Lower leg skin (tissue), 4 donors: ENCODE measurements at regions not wholly inside any gene's neighbourhood (a gene's known extent, or its start where the extent isn't known, plus 50 kb on each side); places are given as distances from the start of the nearest gene placed in this dataset.

Experiments used
- DNase-seq, 2 donors: peaks; one replicate each; pipeline ENCODE4 v3.0.0-alpha.2; 2019; ENCODE audit warnings: low spot score in 2 of 2
- H3K4me3 ChIP-seq: fragments of 200-600 bp; sonication (generic); 2 replicates; pipeline ENCODE4 v1.5.1; 2017; ENCODE audit warnings: mild to moderate bottlenecking, low read depth; ENCODE audit not compliant: poor library complexity, severe bottlenecking
- CTCF ChIP-seq, 3 donors: fragments of 450-650 bp; IDR thresholded peaks; one replicate each; pipeline ENCODE4 v1.5.1; 2016; ENCODE audit warnings: antibody characterized with exemption in 3 of 3, mild to moderate bottlenecking in 3 of 3, moderate library complexity in 2 of 3
- POLR2A ChIP-seq, 2 donors: fragments of 450-650 bp; IDR thresholded peaks; one replicate each; pipeline ENCODE4 v1.6.1; 2016 to 2017; ENCODE audit warnings: antibody characterized with exemption in 2 of 2, mild to moderate bottlenecking in 1 of 2, moderate library complexity in 1 of 2
- WGBS, 2 donors: methylation state at CpG; one replicate each; pipeline ENCODE4 v1.1.5; 2018; 5-methylcytosine and 5-hydroxymethylcytosine counted together
- intact Hi-C: fragments of 100-400 bp; cut with DNase I; formaldehyde crosslinking; loops from one replicate; pipeline ENCODE4 v1.15.0; 2023; ENCODE audit warnings: low total_unique reads

GRCh38 chr3:135779024-135779423, 186.5 kb upstream of the PPP2R3A start:
- 67 to 83% methylated on average over 1 of the region's 1 CpG for WGBS, 2 donors
- DNase-seq, result no peak
- TF ChIP-seq POLR2A (IDR thresholded peaks at IDR 0.05), result no peak
- TF ChIP-seq CTCF (IDR thresholded peaks at IDR 0.05), result no peak
- no peak overlapping the region for H3K4me3 ChIP-seq
- intact Hi-C loops, result no loop called here

- intact Hi-C loops, result no loop called here
- H3K4me3 ChIP-seq, result no peak overlapping the region
- TF ChIP-seq POLR2A (IDR thresholded peaks at IDR 0.05) (no peak), CTCF (IDR thresholded peaks at IDR 0.05) (no peak)
- DNase-seq, result no peak
- WGBS, 2 donors, result 51 to 56% methylated on average over 6 of the region's 6 CpGs
These were observed 185.8 kb upstream of the PPP2R3A start for GRCh38 chr3:135779590-135780235.

- WGBS, 2 donors, result 51 to 59% methylated on average over 3 of the region's 3 CpGs
- no peak for DNase-seq
- intact Hi-C loops, result no loop called here
- TF ChIP-seq CTCF (IDR thresholded peaks at IDR 0.05) (no peak), POLR2A (IDR thresholded peaks at IDR 0.05) (no peak)
- no peak overlapping the region for H3K4me3 ChIP-seq
These were observed 184.3 kb upstream of the PPP2R3A start for GRCh38 chr3:135781026-135781815.

GRCh38 chr3:135784557-135784956, 181.0 kb upstream of the PPP2R3A start:
- DNase-seq, result no peak
- no peak for TF ChIP-seq POLR2A (IDR thresholded peaks at IDR 0.05)
- TF ChIP-seq CTCF (IDR thresholded peaks at IDR 0.05), result no peak
- no peak overlapping the region for H3K4me3 ChIP-seq
- intact Hi-C loops, result no loop called here
- WGBS, 2 donors, result 53 to 63% methylated on average over 1 of the region's 1 CpG

GRCh38 chr3:135788146-135788545, 177.4 kb upstream of the PPP2R3A start:
- intact Hi-C loops, result no loop called here
- H3K4me3 ChIP-seq, result no peak overlapping the region
- DNase-seq, result no peak
- 76 to 82% methylated on average over 4 of the region's 4 CpGs for whole genome bisulfite sequencing, 2 donors
- no peak for TF ChIP-seq CTCF (IDR thresholded peaks at IDR 0.05)
- TF ChIP-seq POLR2A (IDR thresholded peaks at IDR 0.05), result no peak
